ENCODE measurements at regions not wholly inside any gene's neighbourhood (a gene's known extent, or its start where the extent isn't known, plus 50 kb on each side); places are given as distances from the start of the nearest gene placed in this dataset.

GRCh38 chr21:24280596-24280995 is 1326.7 kb downstream of the MRPL39 start:
- Histone ChIP-seq H3K27ac (ENCODE audit: low read length in 2 of 2) (no peak overlapping the region), H3K4me3 (ENCODE audit: control extremely low read depth in 1 of 5, extremely low read depth in 1 of 5, insufficient read depth in 1 of 5, low read depth in 2 of 5, low read length in 4 of 5) (no peak overlapping the region), H3K4me2 (replicated peaks; ENCODE audit: low read depth, low read length, poor library complexity, severe bottlenecking) (no peak overlapping the region), H4K20me1 (ENCODE audit: control insufficient read depth, insufficient read depth, low read length, poor library complexity, severe bottlenecking) (no peaks in the 10 kb centered on the region), H3K27me3 (replicated peaks in 1 of 4; ENCODE audit: control extremely low read depth in 1 of 4, control insufficient read depth in 3 of 4, insufficient read depth in 4 of 4, low read length in 3 of 4) (no peaks in the 10 kb centered on the region), H3K36me3 (replicated peaks in 1 of 2; ENCODE audit: control extremely low read depth in 1 of 2, control insufficient read depth in 1 of 2, extremely low read depth in 1 of 2, insufficient read depth in 2 of 2, low read length in 1 of 2) (no peaks in the 10 kb centered on the region), H3K79me2 (ENCODE audit: control insufficient read depth, insufficient read depth, low read length) (no peaks in the 10 kb centered on the region), H3K9ac (ENCODE audit: low read length) (no peak overlapping the region), H2AFZ (ENCODE audit: insufficient read depth, low read depth, low read length, poor library complexity, severe bottlenecking) (no peak overlapping the region), H3K4me1 (ENCODE audit: control insufficient read depth in 2 of 2, insufficient read depth in 2 of 2, low read length in 2 of 2) (no peaks in the 10 kb centered on the region), H3K9me3 (ENCODE audit: control extremely low read depth in 1 of 3, control insufficient read depth in 2 of 3, insufficient read depth in 1 of 3, low read length in 2 of 3) (peaks cover 0 to 2% (median 0%) of the 10 kb centered on the region in 3 donors)
- CTCF ChIA-PET = no interaction called here
- H3K9me3 Mint-ChIP-seq (ENCODE audit: insufficient read depth) = no peaks in the 10 kb centered on the region
- ATAC-seq (ENCODE audit: low read depth) = no peak
- WGBS (ENCODE audit: insufficient coverage) = no CpG with 5 or more reads among the region's 4 CpGs
- H3K4me1 Mint-ChIP-seq = peaks cover 5% of the 10 kb centered on the region
- intact Hi-C loops (cut with micrococcal nuclease) = no loop called here
- POLR2A ChIA-PET = no interaction called here
- no peak for DNase-seq
- H3K27me3 Mint-ChIP-seq = no peaks in the 10 kb centered on the region
- H3K27ac Mint-ChIP-seq = no peak overlapping the region
- no peak overlapping the region for H3K4me3 Mint-ChIP-seq
- TF ChIP-seq CTCF (IDR thresholded peaks at IDR 0.05) (no peak), EZH2 (IDR thresholded peaks at IDR 0.05; ENCODE audit: borderline replicate concordance, insufficient read depth, low read depth, low read length, poor library complexity, severe bottlenecking) (no peak)

- ChIA-PET POLR2A (no interaction called here), CTCF (no interaction called here)
- Mint-ChIP-seq H3K27me3 (no peaks in the 10 kb centered on the region), H3K4me3 (no peak overlapping the region), H3K27ac (no peak overlapping the region), H3K4me1 (peaks cover 5% of the 10 kb centered on the region), H3K9me3 (ENCODE audit: insufficient read depth) (no peaks in the 10 kb centered on the region)
- H3K4me2 ChIP-seq (replicated peaks; ENCODE audit: low read depth, low read length, poor library complexity, severe bottlenecking) = no peak overlapping the region
- DNase-seq = no peak
- H3K4me1 ChIP-seq (ENCODE audit: control insufficient read depth in 2 of 2, insufficient read depth in 2 of 2, low read length in 2 of 2) = no peaks in the 10 kb centered on the region
- no CpG with 5 or more reads among the region's 2 CpGs for WGBS (ENCODE audit: insufficient coverage)
- H4K20me1 ChIP-seq (ENCODE audit: control insufficient read depth, insufficient read depth, low read length, poor library complexity, severe bottlenecking) = no peaks in the 10 kb centered on the region
- intact Hi-C loops (cut with micrococcal nuclease) = no loop called here
- H3K27me3 ChIP-seq (replicated peaks in 1 of 4; ENCODE audit: control extremely low read depth in 1 of 4, control insufficient read depth in 3 of 4, insufficient read depth in 4 of 4, low read length in 3 of 4) = no peaks in the 10 kb centered on the region
- no peak overlapping the region for H3K27ac ChIP-seq (ENCODE audit: low read length in 2 of 2)
- TF ChIP-seq EZH2 (IDR thresholded peaks at IDR 0.05; ENCODE audit: borderline replicate concordance, insufficient read depth, low read depth, low read length, poor library complexity, severe bottlenecking) (no peak), CTCF (IDR thresholded peaks at IDR 0.05) (no peak)
- H3K9ac ChIP-seq (ENCODE audit: low read length) = no peak overlapping the region
- no peak overlapping the region for H3K4me3 ChIP-seq (ENCODE audit: control extremely low read depth in 1 of 5, extremely low read depth in 1 of 5, insufficient read depth in 1 of 5, low read depth in 2 of 5, low read length in 4 of 5)
- peaks cover 0 to 2% (median 0%) of the 10 kb centered on the region in 3 donors for H3K9me3 ChIP-seq (ENCODE audit: control extremely low read depth in 1 of 3, control insufficient read depth in 2 of 3, insufficient read depth in 1 of 3, low read length in 2 of 3)
- no peak for ATAC-seq (ENCODE audit: low read depth)
- H3K36me3 ChIP-seq (replicated peaks in 1 of 2; ENCODE audit: control extremely low read depth in 1 of 2, control insufficient read depth in 1 of 2, extremely low read depth in 1 of 2, insufficient read depth in 2 of 2, low read length in 1 of 2) = no peaks in the 10 kb centered on the region
- no peaks in the 10 kb centered on the region for H3K79me2 ChIP-seq (ENCODE audit: control insufficient read depth, insufficient read depth, low read length)
- H2AFZ ChIP-seq (ENCODE audit: insufficient read depth, low read depth, low read length, poor library complexity, severe bottlenecking) = no peak overlapping the region
Measured at GRCh38 chr21:24278711-24279110, 1328.6 kb downstream of the MRPL39 start.

Data from B cell (primary cell).